ENCODE measurements at regions not wholly inside any gene's neighbourhood (a gene's known extent, or its start where the extent isn't known, plus 50 kb on each side); places are given as distances from the start of the nearest gene placed in this dataset.
"Not testable (repeated sequence)": the region's sequence is repeated elsewhere in the genome, so short reads cannot be mapped to it uniquely, and the experiment has no call there.

DNA sequence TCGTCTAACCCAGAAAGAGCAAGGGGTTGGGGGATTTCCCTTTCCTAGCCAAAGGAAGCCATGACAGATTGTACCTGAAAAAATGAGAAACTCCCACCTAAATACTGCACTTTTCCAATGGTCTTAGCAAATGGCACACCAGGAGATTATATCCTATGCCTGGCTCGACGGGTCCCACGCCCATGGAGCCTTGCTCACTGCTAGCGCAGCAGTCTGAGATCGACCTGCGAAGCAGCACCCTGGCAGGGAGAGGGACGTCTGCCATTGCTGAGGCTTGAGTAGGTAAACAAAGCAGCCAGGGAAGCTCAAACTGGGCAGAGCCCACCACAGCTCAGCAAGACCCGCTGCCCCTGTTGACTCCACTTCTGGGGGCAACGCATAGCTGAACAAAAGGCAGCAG lies 89.9 kb downstream of the MTERF1 start:
- DNase-seq, result not testable (repeated sequence)

- DNase-seq, result no peak
These were observed 84.4 kb downstream of the MTERF1 start for GRCh38 chr7:91796122-91796521.

GRCh38 chr7:91798425-91798824 lies 82.1 kb downstream of the MTERF1 start:
- no peak for DNase-seq

DNA sequence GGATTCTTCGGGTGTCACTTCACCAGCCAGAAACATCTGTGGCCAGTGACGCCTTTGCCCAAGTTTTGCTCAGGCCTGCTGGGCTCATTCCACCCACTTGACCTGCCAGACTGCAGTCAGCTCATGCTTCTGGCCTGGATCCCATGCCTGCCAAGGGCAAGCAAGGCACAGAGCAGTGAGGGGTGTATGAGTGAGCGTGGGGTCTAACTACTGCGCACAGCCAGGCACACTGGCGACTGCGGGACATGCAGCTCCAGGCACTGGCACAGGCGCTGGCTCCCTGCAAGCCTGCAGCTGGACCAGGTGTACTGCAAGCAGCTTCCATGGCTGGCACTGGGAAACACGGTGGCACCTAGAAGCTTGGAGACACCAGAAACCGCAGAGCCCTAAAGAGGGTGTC lies 80.1 kb downstream of the MTERF1 start:
- no peak for DNase-seq

DNA sequence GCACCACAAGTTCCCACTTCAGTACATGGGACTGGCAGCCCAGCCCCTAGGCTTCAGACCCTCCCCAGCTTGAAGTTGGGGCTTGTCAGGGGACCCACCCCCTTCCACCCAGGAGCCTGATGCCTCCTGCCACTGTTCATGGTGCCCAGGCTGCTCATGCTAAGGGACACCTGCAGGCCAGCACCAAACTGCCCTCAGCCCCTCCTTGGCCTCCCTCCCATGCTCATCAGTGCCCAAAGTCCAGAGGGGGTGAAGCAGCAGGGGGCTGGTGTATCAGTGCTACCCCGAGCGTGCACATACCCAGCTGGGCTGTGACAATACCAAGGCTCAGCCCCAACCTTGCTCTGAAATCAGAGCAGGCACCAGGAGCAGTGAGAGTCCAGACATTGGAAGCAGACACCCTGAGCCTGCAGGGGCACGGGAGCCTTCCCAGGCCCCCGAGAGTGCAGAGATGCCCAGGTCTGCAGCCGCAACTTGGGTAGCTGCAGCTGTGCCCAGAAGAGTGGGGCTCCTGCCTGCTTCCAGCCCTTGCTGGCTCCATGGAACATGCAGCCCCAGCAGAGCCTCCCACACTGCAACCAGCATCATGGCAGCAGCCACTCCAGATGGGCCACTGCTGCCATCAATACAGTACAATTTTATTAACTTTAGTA lies 79.0 kb downstream of the MTERF1 start:
- no peak for DNase-seq

- DNase-seq, result no peak
These were observed 69.3 kb downstream of the MTERF1 start for GRCh38 chr7:91811236-91811635.

GRCh38 chr7:91811641-91812040 lies 68.9 kb downstream of the MTERF1 start:
- no peak for DNase-seq

DNA sequence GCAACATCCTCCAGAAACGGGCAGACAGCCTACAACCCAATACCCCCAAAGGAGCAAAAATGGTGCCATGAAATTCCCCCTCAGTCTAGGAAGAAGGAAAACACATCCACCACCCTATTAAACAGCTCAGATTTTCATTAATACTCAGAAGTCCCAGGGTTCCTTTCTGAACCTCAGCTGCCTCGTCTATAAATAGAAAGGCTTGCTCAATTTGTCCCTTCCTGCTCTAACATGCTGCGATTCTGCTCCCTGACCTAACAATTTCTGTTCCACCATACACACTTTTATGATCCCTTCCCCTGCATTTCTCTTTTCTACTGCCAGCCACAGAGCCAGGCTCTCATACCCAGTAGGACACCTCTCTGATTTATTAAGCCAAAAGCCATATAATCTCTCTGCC lies 68.1 kb downstream of the MTERF1 start:
- DNase-seq, result no peak

GRCh38 chr7:91814189-91814588 lies 66.3 kb downstream of the MTERF1 start:
- DNase-seq, result no peak
